Erythroblast (primary cell): ENCODE measurements at regions not wholly inside any gene's neighbourhood (a gene's known extent, or its start where the extent isn't known, plus 50 kb on each side); places are given as distances from the start of the nearest gene placed in this dataset.

Experiments used
- GATA1 ChIP-seq: IDR thresholded peaks from 2 replicates; pipeline ENCODE4 v1.6.1; 2011; ENCODE audit warnings: low read depth, mild to moderate bottlenecking, control low read depth, low read length, moderate library complexity
- POLR2A ChIP-seq: IDR thresholded peaks from 2 replicates; pipeline ENCODE4 v1.6.1; 2011; ENCODE audit warnings: mild to moderate bottlenecking, low read length

- TF ChIP-seq POLR2A (no peak), GATA1 (no peak)
Observed at GRCh38 chr6:163844357-163844756, 429.8 kb downstream of the QKI start.
